ENCODE measurements at regions not wholly inside any gene's neighbourhood (a gene's known extent, or its start where the extent isn't known, plus 50 kb on each side); places are given as distances from the start of the nearest gene placed in this dataset.

- DNase-seq = peak in 1 of 51 donors; percentile 14
Measured at GRCh38 chr5:125549322-125549911, 803.0 kb upstream of the ZNF608 start.

- DNase-seq = peak in 1 of 51 donors; percentile 15
Measured at GRCh38 chr5:125550274-125550673, 803.8 kb upstream of the ZNF608 start.

- DNase-seq = no peak
Measured at GRCh38 chr5:125551246-125551645, 804.8 kb upstream of the ZNF608 start.

- DNase-seq = no peak
Measured at GRCh38 chr5:125551797-125552196, 805.4 kb upstream of the ZNF608 start.

- DNase-seq = no peak
Measured at GRCh38 chr5:125552486-125552885, 806.0 kb upstream of the ZNF608 start.

GRCh38 chr5:125554355-125554754, 807.9 kb upstream of the ZNF608 start:
- no peak for DNase-seq

- DNase-seq = no peak
Measured at GRCh38 chr5:125555591-125555990, 809.2 kb upstream of the ZNF608 start.

GRCh38 chr5:125558016-125558415, 811.6 kb upstream of the ZNF608 start:
- no peak for DNase-seq

GRCh38 chr5:125558466-125558865, 812.0 kb upstream of the ZNF608 start:
- DNase-seq = no peak

- DNase-seq = no peak
Measured at GRCh38 chr5:125559296-125559695, 812.9 kb upstream of the ZNF608 start.

- no peak for DNase-seq
Measured at GRCh38 chr5:125560476-125561225, 814.2 kb upstream of the ZNF608 start.

GRCh38 chr5:125564317-125564975, 818.0 kb upstream of the ZNF608 start:
- no peak for DNase-seq

GRCh38 chr5:125574491-125575044, 828.1 kb upstream of the ZNF608 start:
- peak in 3 of 51 donors; percentile 12 to 74 (median 29) for DNase-seq

- DNase-seq = peak in 1 of 51 donors; percentile 58
Measured at GRCh38 chr5:125575171-125575890, 828.9 kb upstream of the ZNF608 start.

- DNase-seq = peak in 42 of 51 donors; percentile 1 to 76 (median 24)
Measured at GRCh38 chr5:125575891-125576505, 829.6 kb upstream of the ZNF608 start.

GRCh38 chr5:125576822-125577221, 830.4 kb upstream of the ZNF608 start:
- DNase-seq = no peak

GRCh38 chr5:125578551-125578950, 832.1 kb upstream of the ZNF608 start:
- DNase-seq = no peak

GRCh38 chr5:125579182-125579581, 832.7 kb upstream of the ZNF608 start:
- DNase-seq = no peak

GRCh38 chr5:125581311-125581710, 834.9 kb upstream of the ZNF608 start:
- no peak for DNase-seq

- DNase-seq = no peak
Measured at GRCh38 chr5:125582352-125582751, 835.9 kb upstream of the ZNF608 start.
